GM19239 (cell line): ENCODE measurements at regions not wholly inside any gene's neighbourhood (a gene's known extent, or its start where the extent isn't known, plus 50 kb on each side); places are given as distances from the start of the nearest gene placed in this dataset.
A peak's percentile ranks its signal among the peaks of the same experiment; 100 is the strongest.

Experiments used
- DNase-seq: peaks from one replicate; pipeline ENCODE4 v3.0.0; 2011; ENCODE audit warnings: low spot score; ENCODE audit not compliant: insufficient read length
- FAIRE-seq: peaks from 2 replicates; lab custom pipeline; 2011; peaks lifted over from hg19 to GRCh38; lab: Jason Lieb, UNC

- FAIRE-seq (no peak), DNase-seq (no peak)
Observed at GRCh38 chr9:19615036-19615624, 173.7 kb downstream of the SLC24A2 start.

- no peak for FAIRE-seq
- no peak for DNase-seq
Observed at GRCh38 chr9:19614294-19614693, 174.5 kb downstream of the SLC24A2 start.

- FAIRE-seq: no peak
- no peak for DNase-seq
Observed at GRCh38 chr9:19600538-19600937, 188.3 kb downstream of the SLC24A2 start.

DNA sequence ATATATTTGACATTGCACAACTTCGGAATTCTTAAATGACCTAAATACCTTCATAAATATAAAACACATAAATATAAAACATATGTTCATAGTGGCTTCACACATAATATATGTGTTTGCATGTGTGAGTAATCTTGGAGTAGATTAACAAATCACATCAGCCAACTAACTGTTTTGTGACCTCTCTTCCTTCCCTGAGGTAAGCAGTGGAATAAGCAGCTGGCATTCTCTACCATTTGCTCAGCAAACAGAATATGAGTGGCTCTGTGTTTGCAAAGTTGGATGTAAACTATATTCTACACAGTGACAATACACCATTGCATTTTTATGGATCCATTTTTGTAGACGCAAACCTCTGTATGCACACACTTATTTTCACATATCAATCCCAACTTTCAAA is 189.9 kb downstream of the ACER2 start:
- DNase-seq: no peak
- no peak for FAIRE-seq

DNA sequence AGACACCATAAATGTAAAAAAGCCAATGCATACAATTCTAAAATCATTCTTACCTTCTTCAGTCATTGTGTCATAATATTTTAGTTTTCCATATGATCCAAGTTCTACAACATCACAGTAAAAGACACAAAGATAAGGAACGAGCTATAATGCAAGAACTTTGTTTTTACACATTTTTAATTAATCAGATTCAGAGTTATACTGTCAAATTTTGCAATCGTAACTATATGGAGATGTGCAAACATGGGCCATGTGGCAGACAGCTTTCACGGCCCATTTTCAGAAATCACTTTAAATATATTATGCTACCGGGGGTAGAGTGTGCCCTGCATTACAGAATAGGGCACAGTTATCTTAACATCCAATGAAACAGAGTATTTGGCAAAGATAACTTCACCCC is 188.4 kb downstream of the ACER2 start:
- DNase-seq (no peak), FAIRE-seq (no peak)

DNA sequence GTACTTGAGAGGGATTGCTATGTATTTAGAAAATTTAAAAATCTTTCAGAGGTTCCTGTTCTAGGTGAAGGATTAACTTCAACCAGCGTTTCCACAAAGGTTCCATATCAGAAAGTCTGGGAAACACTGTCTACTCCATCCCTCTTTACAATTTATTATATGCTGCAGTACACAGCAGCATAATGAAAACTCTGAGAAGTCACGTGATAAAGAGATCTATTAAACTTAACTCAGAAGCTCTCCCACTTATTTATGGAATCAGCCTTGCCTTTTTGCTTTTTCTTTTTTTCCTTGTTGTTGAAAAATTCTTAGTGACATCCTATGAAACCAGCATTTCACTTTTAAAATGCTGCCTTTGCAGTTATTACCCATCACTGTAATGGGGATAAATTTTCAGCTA is 186.2 kb downstream of the ACER2 start:
- no peak for DNase-seq
- no peak for FAIRE-seq

- FAIRE-seq (no peak), DNase-seq (no peak)
Observed at GRCh38 chr9:19587678-19588077, 178.9 kb downstream of the ACER2 start.

DNA sequence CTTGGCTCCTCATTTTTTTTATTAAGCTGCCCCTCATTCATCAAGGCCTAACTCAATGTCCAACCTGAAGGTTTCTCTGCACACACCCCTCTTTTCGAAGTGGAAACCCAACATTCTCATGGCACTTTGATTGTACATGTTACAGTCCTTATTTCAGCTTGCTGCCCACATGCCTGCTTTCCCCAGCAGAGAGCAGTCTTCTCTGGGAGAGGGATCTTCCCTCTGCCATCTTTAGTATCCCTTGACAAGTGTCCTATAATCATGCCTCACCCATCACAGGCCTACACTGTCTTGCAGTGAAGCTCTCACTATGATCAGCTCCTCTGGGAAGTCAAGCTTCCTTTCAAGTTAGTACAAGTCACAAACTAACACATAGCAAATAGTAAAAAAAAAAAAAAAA is 175.1 kb downstream of the ACER2 start:
- DNase-seq (no peak), FAIRE-seq (no peak)

DNA sequence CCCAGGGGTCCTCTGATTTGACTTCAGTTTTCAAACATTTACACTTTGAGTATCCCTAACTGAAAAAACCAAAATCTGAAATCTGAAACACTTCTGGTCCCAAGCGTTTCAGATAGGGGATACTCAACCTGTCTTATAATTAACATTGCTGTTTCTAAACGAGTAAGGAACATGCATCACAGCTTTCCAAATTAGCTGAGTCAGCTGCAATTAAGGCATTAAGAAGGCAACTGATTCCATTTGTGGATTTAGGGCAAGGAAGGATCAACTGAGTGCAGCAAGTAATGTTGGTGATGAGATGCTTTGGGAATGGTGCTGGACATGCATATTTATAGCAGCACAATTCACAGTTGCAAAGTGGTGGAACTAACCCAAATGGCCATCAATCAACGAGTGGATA is 168.6 kb downstream of the ACER2 start:
- FAIRE-seq (no peak), DNase-seq (no peak)

- FAIRE-seq: no peak
- DNase-seq: no peak
Observed at GRCh38 chr9:19568946-19569345, 160.1 kb downstream of the ACER2 start.

DNA sequence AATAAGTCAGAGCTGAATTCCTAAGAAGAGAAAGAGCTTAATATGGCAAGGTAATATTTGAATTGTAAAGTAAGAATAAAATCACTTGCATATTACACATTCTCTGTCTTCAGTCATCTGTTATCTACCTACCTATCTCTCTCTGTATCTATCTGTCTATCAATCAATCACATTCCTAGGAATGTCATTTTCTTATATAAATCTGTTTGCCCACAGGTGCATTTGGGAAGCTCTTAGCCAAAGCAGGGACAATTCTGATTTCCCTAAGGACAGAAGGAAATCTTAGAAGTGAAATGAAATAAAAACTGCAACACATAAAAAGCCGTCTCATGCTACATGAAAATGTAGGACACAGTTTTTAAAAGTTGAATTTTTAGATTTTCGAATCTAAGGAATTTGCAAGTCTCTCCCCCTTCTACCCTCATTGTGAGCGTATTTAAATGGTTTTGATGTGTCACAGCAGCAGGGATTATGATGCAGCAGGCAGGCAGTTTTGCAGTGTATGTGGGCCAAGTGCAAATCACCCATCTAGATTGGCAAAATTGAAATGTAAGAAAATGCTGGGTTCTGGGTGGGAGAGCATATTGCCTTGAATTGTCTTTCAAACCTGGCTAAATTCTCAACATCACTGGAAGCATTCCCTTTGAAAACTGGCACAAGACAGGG is 155.7 kb downstream of the ACER2 start:
- FAIRE-seq (no peak), DNase-seq (no peak)

DNA sequence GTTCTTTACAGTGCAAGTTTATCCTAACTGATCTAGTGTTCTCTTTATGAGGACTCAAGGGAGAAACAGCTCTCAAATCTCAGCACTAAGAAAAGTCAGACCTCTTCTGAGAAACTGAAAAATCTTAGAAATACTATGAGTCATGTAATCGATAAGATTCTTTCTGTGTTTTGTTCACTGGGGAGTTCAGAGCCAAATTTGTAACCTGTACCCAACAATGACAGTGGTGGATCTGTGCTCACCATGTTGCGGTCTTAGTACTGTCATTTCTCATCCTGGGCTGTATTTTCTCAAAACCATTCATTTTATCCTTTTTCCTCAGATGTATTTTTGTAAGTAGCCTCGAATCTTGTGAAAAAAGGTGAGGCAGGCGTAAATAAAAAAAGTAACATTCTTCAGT is 146.4 kb downstream of the ACER2 start:
- no peak for DNase-seq
- FAIRE-seq: no peak

GRCh38 chr9:19554529-19554928 is 145.7 kb downstream of the ACER2 start:
- no peak for FAIRE-seq
- DNase-seq: no peak

DNA sequence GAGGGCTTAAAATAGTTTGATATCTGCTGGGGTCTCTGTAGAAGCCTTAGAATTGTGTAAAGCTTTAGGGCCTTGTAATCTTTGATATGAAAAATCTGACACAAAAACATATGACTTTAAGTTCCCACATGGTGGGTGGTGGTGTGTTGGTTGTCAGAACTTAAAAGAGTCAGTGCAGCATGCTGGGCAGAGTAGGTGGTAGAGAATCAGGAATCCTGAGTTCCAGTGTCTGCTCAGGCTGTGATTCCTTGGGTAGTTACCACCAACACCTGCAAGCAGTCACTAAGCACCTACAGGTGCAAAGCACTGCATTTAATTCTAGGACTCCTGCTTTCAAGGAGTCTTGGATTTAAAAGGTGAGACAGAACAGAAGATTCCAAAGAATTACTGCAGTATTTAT is 144.6 kb downstream of the ACER2 start:
- no peak for FAIRE-seq
- no peak for DNase-seq

DNA sequence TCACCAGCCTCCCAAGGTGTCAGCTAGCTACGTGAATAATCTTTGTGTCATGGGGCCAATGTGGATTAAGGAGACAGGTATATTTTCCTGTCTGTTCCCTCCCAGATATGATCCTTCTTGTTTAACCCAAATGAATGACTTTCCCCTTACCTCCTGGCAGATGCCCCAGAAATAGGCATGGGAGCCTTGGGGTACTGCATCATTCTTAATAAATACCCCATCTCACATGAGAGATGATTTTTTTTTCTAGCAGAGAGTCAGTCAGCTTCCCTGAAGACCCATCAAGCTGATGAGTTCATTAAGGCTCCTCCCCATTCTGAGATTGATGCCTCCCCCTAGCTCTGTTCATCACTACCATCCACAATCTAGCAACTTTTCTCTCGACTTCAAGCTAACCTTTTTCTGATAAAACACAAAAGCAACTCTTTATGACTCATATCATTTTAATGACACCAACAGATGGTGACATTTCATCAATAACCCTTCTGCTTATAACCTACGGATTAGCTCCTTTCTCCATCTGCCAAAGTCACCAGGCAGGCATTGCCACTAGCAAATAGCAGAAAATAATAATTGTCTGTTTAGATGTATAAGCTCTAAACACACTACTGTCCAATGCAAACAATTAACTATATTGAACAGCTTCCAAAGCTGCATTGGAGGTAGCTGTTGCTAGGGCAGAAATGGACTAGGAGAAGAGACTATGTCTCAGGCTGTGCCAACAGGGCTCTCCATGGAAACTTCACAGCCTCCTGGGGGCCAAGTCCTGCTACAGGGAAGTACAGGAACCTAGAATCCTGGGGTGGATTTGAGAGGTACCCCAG is 143.7 kb downstream of the ACER2 start:
- FAIRE-seq: no peak
- no peak for DNase-seq

GRCh38 chr9:19551124-19551929 is 142.5 kb downstream of the ACER2 start:
- FAIRE-seq (peak; percentile 71), DNase-seq (no peak)

- FAIRE-seq (no peak), DNase-seq (no peak)
Observed at GRCh38 chr9:19550009-19550408, 141.2 kb downstream of the ACER2 start.

DNA sequence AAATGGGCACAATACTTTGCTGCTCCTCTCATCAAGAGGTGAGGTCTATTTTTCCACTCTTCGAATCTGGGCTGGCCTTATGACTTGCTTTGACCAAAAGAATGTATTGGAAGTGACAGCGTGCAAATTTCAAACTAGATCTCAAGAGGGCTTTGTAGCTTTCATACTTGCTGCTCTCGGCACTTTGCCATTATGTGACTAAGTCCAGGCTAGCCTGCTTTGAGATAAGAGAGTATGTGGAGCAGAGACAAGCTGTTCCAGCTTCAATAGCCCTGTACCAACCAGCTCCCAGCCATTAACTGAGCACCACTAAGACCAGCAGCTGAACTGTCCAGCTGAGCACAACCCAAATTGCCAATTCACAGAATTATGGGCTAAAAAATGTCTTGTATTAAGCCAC is 124.6 kb downstream of the ACER2 start:
- DNase-seq (no peak), FAIRE-seq (no peak)

DNA sequence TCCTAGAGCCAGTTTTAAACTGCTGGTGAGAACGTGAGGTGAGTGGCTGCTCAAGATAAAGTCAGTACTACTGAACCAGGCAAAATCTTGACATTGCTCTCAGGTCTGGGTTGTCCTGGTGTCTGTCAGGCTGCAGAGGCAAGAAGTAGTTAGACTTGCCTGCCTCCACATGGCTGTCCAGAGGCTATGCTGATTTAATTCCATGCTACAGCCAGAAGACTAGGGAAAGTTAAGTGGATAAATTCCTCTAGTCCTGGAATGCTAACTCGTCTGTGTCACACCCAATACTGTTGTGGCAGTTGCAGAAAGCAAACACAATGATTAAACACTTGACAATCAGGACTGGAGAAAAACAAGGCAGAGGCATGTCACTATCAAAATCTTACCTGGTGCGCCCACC is 118.9 kb downstream of the ACER2 start:
- FAIRE-seq (no peak), DNase-seq (no peak)

GRCh38 chr9:19522558-19522957 is 113.7 kb downstream of the ACER2 start:
- FAIRE-seq (no peak), DNase-seq (no peak)

GRCh38 chr9:19521205-19521604 is 112.4 kb downstream of the ACER2 start:
- no peak for DNase-seq
- no peak for FAIRE-seq
